ENCODE measurements at regions not wholly inside any gene's neighbourhood (a gene's known extent, or its start where the extent isn't known, plus 50 kb on each side); places are given as distances from the start of the nearest gene placed in this dataset.

- no peaks in the 10 kb centered on the region for H3K4me1 ChIP-seq (ENCODE audit: control insufficient read depth, insufficient read depth, low read length)
- no peaks in the 10 kb centered on the region for H3K79me1 ChIP-seq (ENCODE audit: low read depth in 1 of 2, low read length in 2 of 2)
- BruUV-seq (replicated peaks) = no TSS peak
- no peak overlapping the region for H3K9ac ChIP-seq (ENCODE audit: low read depth, low read length)
- H3K18ac ChIP-seq (ENCODE audit: low read depth, low read length) = no peak overlapping the region
- in situ Hi-C loops (cut with MboI; ENCODE audit: low sequenced_read_pairs) = no loop called here
- H4K5ac ChIP-seq (ENCODE audit: low read depth, low read length) = no peak overlapping the region
- no peak for TF ChIP-seq MAZ (IDR thresholded peaks at IDR 0.05; ENCODE audit: borderline replicate concordance, low read depth, low read length)
- no peak for TF ChIP-seq SMC3 (IDR thresholded peaks at IDR 0.05; ENCODE audit: low read depth, low read length)
- no peak for TF ChIP-seq BHLHE40 (IDR thresholded peaks at IDR 0.05; ENCODE audit: low read depth, low read length)
- TF ChIP-seq ELK1 (IDR thresholded peaks at IDR 0.05; ENCODE audit: borderline replicate concordance, low read depth, low read length) = no peak
- no peak for TF ChIP-seq FOS (IDR thresholded peaks at IDR 0.05; ENCODE audit: low read depth, low read length)
- no peak for TF ChIP-seq POLR2A (IDR thresholded peaks at IDR 0.05; ENCODE audit: low read depth, low read length)
- TF ChIP-seq RCOR1 (IDR thresholded peaks at IDR 0.05; ENCODE audit: insufficient replicate concordance, low read length) = no peak
- no peak for TF ChIP-seq NFE2L2 (IDR thresholded peaks at IDR 0.05; ENCODE audit: low read depth, low read length)
- no peak for TF ChIP-seq MXI1 (IDR thresholded peaks at IDR 0.05; ENCODE audit: borderline replicate concordance, low read depth, low read length)
- TF ChIP-seq CTCF (conservative IDR thresholded peaks at IDR 0.05; ENCODE audit: low read depth, low read length) = no peak
- TF ChIP-seq MAFK (IDR thresholded peaks at IDR 0.05; ENCODE audit: low read depth, low read length) = no peak
- TF ChIP-seq CHD1 (IDR thresholded peaks at IDR 0.05; ENCODE audit: low read depth, low read length) = no peak
- no peak for TF ChIP-seq RAD21 (IDR thresholded peaks at IDR 0.05; ENCODE audit: low read length)
- TF ChIP-seq CEBPB (IDR thresholded peaks at IDR 0.05; ENCODE audit: low read depth, low read length) = no peak
- no peak for TF ChIP-seq RFX5 (IDR thresholded peaks at IDR 0.05; ENCODE audit: low read depth, low read length)
- no peak overlapping the region for H2BK5ac ChIP-seq (ENCODE audit: low read depth, low read length, poor library complexity, severe bottlenecking)
- H3K23ac ChIP-seq (ENCODE audit: low read depth, low read length) = no peak overlapping the region
- no peaks in the 10 kb centered on the region for H3K36me3 ChIP-seq (ENCODE audit: control insufficient read depth, insufficient read depth, low read length)
- no peak overlapping the region for H4K8ac ChIP-seq (ENCODE audit: low read depth in 2 of 2, low read length in 2 of 2)
- ChIA-PET CTCF (no interaction called here), POLR2A (ENCODE audit: unreplicated experiment) (no interaction called here)
- intact Hi-C loops (cut with micrococcal nuclease) = no loop called here
- dilution Hi-C loops (cut with HindIII; ENCODE audit: low sequenced_read_pairs, unreplicated experiment) = no loop called here
- peaks cover 5% of the 10 kb centered on the region; the same call in 1 of the 2 replicates for H3K9me3 ChIP-seq (ENCODE audit: control insufficient read depth, insufficient read depth, low read length)
- no CpG with 5 or more reads among the region's 4 CpGs for WGBS, 2 experiments (ENCODE audit: extremely low coverage in 2 of 2, insufficient read length in 1 of 2)
- H3K27me3 ChIP-seq (ENCODE audit: control insufficient read depth, insufficient read depth, low read length) = no peaks in the 10 kb centered on the region
- no peaks in the 10 kb centered on the region for H3K9me1 ChIP-seq (ENCODE audit: insufficient read depth, low read length)
- H3K4ac ChIP-seq (ENCODE audit: low read depth, low read length) = no peak overlapping the region
- no peak overlapping the region for H3K27ac ChIP-seq (ENCODE audit: insufficient read depth, low read length)
- no peak overlapping the region for H2BK120ac ChIP-seq (ENCODE audit: low read depth, low read length)
- no peak overlapping the region for H2AK9ac ChIP-seq (replicated peaks; ENCODE audit: low read depth, low read length, poor library complexity)
- no peak overlapping the region for H3K56ac ChIP-seq (ENCODE audit: extremely low read depth, insufficient read depth, low read length)
- ATAC-seq (ENCODE audit: low read depth) = no peak
- no peak overlapping the region for H3K4me2 ChIP-seq (ENCODE audit: low read depth, low read length)
- no peak overlapping the region for H4K91ac ChIP-seq (ENCODE audit: insufficient read depth, low read depth, low read length)
- no peak overlapping the region for H2BK15ac ChIP-seq (ENCODE audit: low read depth, low read length)
- no peak overlapping the region for H2AK5ac ChIP-seq (ENCODE audit: low read depth, low read length)
- no peak for DNase-seq
- H4K20me1 ChIP-seq (ENCODE audit: insufficient read depth, low read length) = no peaks in the 10 kb centered on the region
- H2BK20ac ChIP-seq (ENCODE audit: low read depth, low read length) = no peak overlapping the region
- no peak overlapping the region for H3K4me3 ChIP-seq (ENCODE audit: insufficient read depth, low read depth, low read length)
- no peak overlapping the region for H2AFZ ChIP-seq (replicated peaks; ENCODE audit: low read length, poor library complexity)
- H3K14ac ChIP-seq (replicated peaks; ENCODE audit: low read depth, low read length) = no peak overlapping the region
Observed at GRCh38 chr9:85182383-85182782, 512.9 kb downstream of the NTRK2 start.
